ENCODE measurements at regions not wholly inside any gene's neighbourhood (a gene's known extent, or its start where the extent isn't known, plus 50 kb on each side); places are given as distances from the start of the nearest gene placed in this dataset.
A peak's percentile ranks its signal among the peaks of the same experiment; 100 is the strongest.
"Not testable (repeated sequence)": the region's sequence is repeated elsewhere in the genome, so short reads cannot be mapped to it uniquely, and the experiment has no call there.

DNA sequence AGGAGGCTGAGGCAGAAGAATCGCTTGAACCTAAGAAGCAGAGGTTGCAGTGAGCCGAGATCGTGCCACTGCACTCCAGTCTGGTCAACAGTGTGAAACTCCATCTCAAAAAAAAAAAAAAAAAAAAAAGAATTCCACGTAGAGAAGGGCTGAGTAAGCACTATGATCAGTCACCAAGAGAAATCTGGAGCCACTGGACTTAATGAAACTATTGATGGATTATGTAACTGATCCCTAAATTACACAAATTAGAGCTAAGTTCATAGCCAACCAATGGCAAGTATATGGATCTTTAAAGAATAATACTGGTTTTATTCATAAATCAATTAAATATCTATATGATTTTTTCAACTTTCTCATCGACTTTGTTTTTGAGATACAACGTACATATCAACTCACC lies 72.2 kb upstream of the ABLIM1 start:
- no peak for DNase-seq (ENCODE audit: low read depth, low spot score)

DNA sequence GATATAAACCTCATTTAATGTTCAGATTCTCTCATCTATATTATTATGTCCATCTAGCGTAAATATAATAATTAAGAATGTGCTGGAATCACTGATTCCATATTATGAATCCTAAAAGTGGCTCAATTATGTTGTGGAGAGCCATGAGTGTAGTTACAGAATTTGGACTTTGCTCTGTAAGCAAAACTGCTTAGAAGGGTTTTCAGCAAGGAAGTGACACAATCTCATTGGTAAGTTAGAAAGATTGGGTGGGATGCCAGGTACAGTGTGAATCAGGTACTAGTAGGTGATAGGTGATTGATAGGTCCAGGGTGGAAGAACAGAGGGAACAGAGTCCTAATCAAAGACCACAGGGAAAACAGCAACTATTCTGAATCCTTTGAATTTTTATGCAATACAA lies 74.9 kb upstream of the ABLIM1 start:
- no peak for DNase-seq (ENCODE audit: low read depth, low spot score)

DNA sequence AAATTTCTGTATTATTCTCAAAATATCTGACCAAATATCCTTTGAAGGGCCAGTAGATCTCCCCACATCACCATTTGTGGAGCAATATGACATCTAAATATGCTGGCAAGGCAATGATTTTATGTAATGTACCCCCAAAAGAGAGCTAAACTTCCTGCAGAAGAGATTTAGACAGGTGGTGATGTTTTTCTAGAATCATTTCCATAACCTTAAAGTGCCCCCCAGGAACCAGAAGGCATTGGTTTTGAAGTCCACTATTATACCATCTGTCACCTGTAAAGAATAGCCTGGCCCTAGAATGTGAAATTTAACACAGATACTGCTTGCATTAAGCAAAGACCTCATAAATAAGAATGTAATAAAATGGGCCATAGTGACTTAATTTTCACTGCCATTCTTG lies 77.9 kb upstream of the ABLIM1 start:
- no peak for DNase-seq (ENCODE audit: low read depth, low spot score)

DNA sequence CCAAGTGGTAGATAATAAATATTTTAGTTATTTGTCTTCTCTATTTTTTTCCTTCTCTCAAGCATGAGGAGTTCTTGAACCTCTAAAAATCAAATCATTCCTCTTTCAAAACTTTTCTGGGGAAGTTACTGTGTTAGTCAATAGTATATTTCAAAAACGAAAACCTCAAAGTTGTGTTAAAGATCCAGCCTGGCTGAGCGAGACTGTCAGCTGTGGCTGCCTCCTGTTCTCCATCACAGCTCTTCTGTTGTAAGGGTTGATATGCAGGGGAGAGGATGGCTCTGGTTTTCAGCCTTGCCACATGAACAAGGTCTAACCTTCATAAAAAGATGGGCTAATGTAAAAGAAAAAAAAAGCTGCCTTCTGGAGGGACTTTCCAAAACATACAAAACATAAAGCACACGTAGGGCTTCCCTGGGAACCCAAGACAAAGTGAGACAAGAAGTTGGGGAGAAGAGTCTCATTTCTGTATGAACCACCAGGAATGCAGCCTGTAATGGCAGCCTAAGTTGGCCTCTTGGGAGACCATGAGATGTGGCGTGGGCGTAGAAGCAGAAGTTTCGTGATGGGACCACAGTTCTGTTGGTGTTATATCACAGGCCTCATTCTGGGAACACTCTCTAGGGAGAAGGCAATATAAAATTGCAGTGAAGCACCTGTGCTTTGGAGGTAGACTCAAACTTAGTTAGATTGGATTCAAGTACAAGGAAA lies 77.9 kb upstream of the FHIP2A start:
- no peak for DNase-seq (ENCODE audit: low read depth, low spot score)

DNA sequence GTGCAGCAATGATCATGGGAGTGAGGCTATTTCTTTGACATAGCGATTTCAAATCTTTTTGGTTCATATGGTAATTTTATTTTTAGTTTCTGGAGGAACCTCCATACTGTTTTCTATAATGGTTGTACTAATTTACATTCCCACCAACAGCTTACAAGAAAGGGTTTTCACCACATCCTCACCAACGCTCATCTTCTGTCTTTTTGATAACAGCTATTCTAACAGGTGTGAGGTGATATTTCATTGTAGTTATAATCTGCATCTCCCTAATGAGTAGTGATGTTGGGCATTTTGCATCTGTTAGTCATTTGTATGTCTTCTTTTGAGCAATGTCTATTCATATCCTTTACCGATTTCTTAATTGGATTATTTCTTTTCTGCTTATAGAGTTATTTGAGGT lies 75.0 kb upstream of the FHIP2A start:
- DNase-seq (ENCODE audit: low read depth, low spot score): no peak

DNA sequence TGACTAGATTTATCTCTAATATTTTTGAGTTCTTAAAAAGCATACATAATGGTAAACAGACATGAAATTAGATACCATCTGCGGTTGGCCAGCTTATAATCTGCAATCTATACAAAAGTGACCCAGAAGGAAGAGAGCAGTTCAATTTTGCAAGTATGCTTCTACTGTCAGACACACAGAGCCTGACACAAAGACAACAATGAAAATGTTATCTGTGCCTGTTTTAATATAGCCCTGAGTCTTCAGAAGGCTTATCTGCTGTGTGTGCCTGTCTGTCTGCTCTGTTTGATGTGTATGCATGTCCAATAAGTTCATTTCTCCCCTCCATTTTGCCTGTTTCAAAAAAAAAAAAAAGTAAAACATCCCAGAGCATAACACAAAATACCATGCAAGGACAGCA lies 73.3 kb upstream of the FHIP2A start:
- no peak for DNase-seq (ENCODE audit: low read depth, low spot score)

DNA sequence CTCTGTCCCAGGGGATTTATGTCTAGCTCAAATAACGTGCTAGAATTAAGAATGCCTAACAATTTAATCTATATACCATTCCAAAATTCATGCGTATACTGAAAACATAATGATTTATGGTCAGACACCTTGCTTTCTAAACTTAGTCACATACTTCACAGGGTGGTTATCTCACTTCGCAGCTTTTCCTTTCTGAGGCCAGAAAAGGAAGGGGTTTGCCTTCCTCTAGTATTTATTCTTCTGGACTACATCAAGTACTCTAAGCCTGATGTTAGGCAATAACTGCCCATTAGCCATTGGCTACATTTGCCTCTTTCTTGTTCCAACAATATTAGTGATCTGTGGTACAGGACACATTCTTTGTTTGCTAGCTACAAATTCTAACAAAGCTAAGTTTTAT lies 72.6 kb upstream of the FHIP2A start:
- DNase-seq (ENCODE audit: low read depth, low spot score): peak; percentile 78

DNA sequence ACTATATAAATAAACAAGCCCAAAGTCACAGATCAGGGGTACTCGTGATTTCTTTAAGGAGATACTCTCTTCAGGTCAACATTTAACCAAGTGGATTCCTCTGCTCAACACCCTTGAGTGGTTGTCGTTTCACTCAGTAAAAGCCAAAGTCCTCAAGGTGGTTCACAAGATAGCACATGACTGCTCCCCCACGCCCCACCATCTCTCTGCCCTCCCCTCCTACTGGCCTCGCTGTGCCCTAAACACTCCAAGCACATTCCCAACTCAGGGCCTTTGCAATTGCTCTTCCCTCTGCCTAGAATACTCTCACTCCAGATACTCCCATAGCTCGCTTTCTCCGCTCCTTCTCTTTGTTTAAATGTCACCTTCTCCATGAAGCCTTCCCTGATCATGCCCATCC lies 72.1 kb upstream of the FHIP2A start:
- no peak for DNase-seq (ENCODE audit: low read depth, low spot score)

DNA sequence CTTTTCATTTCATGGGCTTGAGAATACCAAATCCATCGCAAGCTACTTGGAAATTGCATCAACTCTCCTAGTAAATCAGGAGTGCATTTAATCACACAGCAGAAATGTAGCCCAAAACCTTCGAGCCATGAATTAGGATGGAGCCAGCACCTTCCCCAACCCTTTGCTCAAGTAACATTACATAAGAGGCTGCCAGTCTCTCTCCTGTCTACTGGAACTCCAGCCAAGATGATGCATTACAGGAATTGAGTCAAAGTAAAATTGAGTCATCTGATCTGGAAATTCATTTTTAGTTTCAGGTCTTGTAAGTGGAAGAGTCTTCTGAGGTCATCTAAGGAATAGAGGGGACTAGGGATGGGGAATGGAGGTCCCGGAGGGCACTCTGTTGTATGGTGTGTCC lies 69.7 kb upstream of the FHIP2A start:
- no peak for DNase-seq (ENCODE audit: low read depth, low spot score)

DNA sequence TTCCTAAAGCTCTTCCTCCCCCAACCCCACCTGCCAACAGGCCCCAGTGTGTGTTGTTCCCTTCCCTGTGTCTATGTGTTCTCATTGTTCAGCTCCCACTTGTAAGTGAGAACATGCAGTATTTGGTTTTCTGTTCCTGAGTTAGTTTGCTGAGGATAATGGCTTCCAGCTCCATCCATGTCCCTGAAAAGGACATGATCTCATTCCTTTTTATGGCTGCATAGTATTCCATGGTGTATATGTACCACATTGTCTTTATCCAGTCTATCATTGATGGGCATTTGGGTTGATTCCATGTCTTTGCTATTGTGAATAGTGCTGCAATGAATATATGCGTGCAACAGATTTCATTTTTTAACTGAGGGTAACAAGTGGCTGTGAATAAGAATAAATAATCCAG lies 69.0 kb upstream of the FHIP2A start:
- not testable (repeated sequence) for DNase-seq (ENCODE audit: low read depth, low spot score)

DNA sequence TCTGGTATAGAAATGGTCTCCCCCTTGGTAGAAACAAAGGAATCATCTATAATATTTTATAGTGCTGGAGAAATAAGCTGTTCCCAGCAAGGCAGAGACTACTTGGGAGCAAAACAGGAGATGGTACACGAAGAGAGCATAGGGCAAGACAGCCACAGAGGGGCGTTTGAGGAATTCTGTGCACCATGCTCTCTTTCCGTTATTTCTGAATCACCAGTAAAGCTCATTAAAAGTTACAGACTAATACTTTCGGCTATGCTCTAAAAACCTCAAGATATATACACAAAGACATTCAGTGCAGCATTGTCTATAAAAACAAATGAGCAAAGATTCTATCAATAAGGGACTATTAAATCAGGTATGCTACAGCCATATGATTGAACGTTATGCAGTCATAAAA lies 68.5 kb upstream of the FHIP2A start:
- DNase-seq (ENCODE audit: low read depth, low spot score): no peak

DNA sequence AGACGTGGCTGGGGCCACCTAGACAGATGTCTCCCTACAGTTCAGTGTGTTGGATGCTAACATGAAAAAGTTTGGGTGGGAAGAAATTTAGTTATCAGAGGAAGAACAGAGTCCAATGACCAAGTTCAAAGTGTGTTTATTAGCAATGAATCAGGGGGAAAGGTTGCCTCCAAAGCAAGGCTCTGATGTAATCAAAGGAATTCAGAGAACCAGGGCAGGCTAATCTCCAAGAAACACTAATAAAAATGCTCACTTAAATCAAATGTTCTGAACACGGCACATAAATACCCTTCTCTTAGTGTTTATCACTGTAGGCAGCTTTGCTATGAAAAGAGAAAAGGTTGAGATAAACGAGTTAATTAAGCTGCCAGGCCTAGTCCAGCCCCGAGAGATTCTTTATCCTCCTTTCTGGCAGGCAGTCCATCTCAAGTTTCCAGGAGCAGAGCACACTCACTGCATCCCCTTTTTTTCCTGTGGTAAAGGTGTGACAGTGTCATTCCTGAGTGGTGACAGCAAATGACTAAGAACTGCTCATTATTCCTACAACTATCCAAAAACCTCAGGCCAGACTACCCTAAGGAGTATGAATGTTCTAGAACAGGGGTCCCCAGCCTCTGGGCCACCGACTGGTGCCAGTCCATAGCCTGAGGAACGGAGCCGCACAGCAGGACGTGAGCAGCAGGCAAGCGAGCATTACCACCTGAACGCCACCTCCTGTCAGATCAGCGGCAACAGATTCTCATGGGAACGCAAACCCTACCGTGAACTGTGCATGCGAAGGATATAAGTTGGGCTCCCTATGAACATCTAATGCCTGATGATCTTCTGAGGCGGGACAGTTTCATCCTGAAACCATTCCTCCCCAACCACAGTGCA lies 66.9 kb upstream of the FHIP2A start:
- no peak for DNase-seq (ENCODE audit: low read depth, low spot score)

DNA sequence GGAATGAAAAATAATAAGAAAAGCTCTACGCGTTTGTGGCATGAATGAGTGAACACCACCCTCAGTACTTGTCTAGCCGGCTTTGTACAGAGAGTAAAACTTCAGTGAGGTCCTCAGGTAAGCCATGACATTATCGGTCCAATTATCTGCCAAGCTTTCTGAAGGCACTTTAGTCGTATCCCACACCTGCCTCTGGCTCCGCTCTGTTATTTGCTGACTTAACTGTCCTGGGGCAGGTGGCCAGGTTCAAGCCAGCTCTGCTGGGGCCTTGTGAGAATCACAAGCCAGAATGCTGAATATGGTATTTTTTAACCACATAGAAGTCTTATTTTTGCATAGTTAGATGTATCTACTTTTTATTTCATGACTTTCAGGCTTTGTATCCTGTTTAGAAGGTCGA lies 66.0 kb upstream of the FHIP2A start:
- no peak for DNase-seq (ENCODE audit: low read depth, low spot score)

DNA sequence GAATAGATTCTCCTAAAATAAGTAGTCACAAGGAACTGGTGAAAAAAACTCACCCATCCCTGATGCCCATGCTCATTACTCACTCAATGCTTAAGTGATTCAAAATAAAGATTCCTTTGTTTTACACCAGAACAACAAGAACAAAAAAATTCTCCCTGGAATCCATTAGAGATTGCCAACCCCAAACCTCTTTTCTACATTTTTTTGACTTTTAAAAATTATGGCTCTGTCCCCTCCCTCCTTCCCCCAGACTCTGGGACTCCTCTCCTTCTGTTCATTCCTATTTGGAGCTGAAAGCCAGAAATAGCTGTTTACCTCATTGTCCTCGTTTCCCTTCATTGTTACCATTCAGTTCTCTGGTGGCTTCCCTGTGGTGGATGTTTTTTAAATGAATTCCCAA lies 63.2 kb upstream of the FHIP2A start:
- DNase-seq (ENCODE audit: low read depth, low spot score): peak; percentile 19

DNA sequence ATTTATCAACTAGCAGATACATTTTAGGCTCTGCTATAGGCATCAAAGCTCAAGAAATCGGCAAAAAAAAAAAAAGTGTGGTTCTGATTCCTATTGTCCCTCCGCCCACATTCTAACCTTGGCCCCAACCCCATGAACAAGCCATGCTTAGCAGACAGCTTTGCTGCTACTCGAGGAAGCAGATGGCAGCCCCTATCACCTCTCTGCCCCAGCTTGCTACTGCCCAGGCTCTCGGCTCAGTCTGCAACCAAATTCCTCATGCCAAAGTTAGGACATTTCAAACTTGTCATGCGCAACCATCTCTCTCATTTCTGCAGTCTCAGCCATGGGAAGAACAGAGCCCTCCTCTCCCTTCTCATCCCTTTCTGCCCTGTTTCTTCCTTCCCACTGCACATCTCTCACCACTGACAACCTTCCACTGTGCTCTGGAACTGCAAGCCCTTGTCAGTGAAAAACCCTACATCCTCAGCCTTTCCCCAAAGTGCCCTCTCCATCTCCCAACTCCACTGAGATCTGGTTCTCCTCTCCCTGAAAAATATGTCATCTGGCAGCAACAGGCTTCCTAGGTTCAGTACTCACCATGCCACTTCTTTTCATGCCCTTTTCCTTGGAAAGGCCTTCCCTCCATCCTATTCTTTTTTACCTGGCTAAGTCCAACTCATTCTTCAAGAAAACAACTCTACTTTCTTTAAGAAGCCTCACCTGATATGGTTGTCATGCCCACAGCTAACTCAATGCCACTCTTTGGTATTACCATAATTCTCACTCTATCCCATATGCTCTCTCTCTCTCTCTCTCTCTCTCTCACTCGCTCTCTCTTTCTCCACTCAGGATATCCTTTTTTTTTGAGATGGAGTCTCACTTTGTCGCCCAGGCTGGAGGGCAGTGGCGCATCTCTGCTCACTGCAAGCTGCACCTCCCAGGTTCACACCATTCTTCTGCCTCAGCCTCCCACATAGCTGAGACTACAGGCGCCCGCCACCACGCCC lies 60.1 kb upstream of the FHIP2A start:
- DNase-seq (ENCODE audit: low read depth, low spot score): no peak

DNA sequence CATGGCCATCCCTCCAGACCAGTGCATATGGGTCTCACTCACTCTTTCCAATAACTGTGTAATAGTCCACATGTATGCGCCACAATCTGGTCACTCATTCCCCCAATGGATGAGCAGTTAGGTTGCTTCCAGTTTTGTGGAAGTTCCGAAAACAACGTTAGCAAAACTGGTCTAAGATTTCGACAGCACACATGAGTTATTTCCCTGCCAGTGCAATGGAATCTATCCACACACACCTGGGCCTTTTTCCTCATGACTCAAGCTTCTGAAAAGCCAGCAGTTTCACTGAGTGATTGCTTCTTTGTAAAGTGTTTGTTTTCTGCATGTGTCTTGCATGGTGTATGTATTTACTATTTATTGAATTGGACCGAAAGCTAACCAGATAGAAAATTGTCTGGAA lies 58.8 kb upstream of the FHIP2A start:
- no peak for DNase-seq (ENCODE audit: low read depth, low spot score)

DNA sequence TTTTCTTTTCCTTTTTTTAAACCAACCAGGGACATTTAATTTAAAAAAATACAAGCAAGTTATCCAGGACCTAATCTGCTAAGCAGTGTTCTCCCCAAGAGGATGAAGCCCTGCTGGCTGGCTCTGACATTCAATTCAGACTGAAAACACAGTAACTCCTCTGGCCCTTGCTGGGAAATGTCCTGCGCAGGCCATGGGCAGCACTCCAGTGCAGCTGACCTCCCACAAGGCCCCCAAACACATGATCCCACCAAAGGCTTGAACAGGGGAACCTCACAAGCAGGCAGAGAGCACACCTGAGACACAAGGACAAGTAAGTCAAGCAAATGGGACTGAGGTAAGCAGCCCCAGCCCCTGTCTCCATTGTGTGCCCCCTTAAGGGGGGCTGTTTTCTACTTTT lies 56.9 kb upstream of the FHIP2A start:
- DNase-seq (ENCODE audit: low read depth, low spot score): no peak

DNA sequence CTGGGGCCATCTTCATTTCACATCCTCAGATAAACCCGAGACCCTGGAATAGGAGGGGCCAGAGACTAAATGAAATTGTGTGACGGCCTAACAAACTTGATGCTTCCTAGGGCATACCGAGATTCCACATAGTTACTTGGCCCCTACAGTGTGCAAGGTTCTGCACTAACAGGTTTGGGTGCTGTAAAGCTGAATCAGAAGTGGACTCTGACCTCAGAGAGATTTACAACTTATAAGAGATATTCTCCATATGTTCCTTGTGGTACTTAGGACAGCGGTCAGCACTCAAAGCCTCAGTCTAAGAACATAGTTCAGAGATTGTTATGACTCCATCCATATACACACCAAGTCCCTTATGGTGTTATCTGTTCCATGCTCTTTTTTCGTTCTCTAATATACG lies 55.1 kb upstream of the FHIP2A start:
- no peak for DNase-seq (ENCODE audit: low read depth, low spot score)

DNA sequence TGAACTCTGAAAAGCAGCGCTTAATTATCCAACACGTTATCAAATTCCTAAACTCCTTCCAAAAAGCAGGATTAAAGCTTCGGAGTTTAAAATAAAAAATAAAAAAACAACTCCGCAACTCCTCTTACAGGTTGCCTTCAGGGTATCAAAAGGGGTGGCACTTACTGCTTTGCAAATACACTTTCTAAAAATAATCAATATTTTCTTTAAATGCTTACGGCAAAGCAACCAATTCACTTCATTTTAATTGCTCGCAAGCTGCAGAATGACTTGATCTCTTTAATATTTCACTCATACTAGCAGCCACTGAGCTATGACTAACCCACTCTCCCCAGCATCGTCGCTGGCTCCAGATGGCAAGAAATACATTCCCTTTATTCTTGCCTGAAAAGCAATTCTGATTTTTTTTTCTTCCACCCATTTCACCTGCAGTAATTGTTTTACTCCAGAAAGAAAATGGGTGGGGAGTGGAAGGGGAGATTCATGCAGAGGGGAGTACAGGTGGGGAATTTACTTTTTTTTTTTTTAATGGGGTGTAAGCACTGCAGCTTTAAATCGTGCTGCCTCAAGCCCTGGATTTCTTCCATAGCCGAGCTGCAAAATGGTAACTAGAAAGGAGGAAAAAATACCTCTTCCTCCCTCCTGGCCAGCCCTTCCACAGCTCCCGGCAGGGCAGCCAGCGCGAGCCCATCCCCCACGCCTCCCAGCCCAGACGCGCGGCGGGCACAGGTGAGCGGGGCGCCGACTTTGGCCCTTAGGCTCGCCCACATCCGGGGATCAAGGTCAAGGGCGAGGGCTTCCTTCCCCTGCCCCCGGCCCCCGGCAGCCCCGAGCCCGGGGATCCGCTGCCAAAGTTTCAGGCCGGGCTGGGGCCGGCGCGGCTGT lies 54.2 kb upstream of the FHIP2A start:
- no peak for DNase-seq (ENCODE audit: low read depth, low spot score)

DNA sequence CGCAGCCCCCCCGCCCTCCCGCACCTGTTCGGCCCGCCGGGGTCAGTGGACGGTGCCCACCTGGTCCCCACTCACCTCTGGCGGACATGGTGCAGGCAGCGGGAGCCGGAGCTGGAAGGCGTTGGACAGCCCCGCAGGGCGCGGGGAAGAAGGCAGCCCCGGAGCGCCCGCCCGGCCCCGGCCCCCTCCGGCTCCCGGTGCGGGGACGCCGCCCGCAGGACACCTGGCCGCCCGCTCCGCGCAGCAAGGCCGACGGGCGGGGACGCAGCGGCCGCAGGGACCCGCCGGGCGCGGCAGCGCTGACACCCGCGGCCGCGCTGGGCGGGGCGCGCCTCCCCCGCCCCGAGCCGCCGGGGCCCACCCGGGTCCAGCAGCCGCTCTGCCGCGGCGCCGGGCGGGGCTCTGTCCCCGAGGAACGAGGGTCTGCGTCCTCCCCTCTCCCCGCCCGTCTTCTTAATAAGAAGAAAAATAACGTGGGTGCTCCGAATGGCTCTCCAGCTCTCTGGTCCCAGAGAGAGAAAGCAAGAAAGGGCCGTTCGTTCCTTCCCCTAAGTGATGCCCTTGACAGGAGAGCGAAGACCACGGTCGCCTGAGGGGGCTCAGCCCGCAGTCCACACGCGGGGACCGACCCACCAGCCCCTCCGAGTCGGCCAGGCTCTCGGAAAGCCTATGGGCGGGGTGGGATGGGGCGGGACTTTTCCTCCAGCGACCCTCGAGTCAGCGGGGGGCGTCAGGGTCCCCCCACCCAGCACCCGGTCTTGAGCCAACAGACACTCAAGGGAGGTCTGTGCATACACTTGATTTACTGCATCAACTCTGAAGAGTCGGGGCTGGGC lies 53.4 kb upstream of the FHIP2A start:
- no peak for DNase-seq (ENCODE audit: low read depth, low spot score)
